GM12878 (cell line): ENCODE measurements at regions not wholly inside any gene's neighbourhood (a gene's known extent, or its start where the extent isn't known, plus 50 kb on each side); places are given as distances from the start of the nearest gene placed in this dataset.

ENCODE experiments used
- CHD2 ChIP-seq: IDR thresholded peaks from 2 replicates; pipeline ENCODE4 v1.6.1; 2011; ENCODE audit warnings: low read depth, low read length, improper control_type of control experiment, borderline replicate concordance
- KLF5 ChIP-seq: fragments of 450-650 bp; IDR thresholded peaks from 2 replicates; pipeline ENCODE4 v1.6.1; 2014; ENCODE audit warnings: mild to moderate bottlenecking; ENCODE audit not compliant: partially characterized antibody
- MTA2 ChIP-seq: fragments of 450-650 bp; IDR thresholded peaks from 2 replicates; pipeline ENCODE4 v1.6.1; 2016; ENCODE audit warnings: low read depth, mild to moderate bottlenecking, moderate library complexity
- REST ChIP-seq: IDR thresholded peaks from 2 replicates; pipeline ENCODE4 v1.6.1; 2012; ENCODE audit warnings: mild to moderate bottlenecking, low read depth, low read length
- SRF ChIP-seq, 2 experiments: IDR thresholded peaks; 2 replicates each; pipeline ENCODE4 v1.6.1; 2011; ENCODE audit warnings: low read depth in 2 of 2, low read length in 2 of 2, mild to moderate bottlenecking in 1 of 2, moderate library complexity in 1 of 2
- YBX1 ChIP-seq: fragments of 450-650 bp; IDR thresholded peaks from 2 replicates; pipeline ENCODE4 v1.6.1; 2016; ENCODE audit warnings: antibody characterized with exemption
- ZBTB40 ChIP-seq: fragments of 450-650 bp; IDR thresholded peaks from 2 replicates; pipeline ENCODE4 v1.6.1; 2016; ENCODE audit warnings: mild to moderate bottlenecking, moderate library complexity, borderline replicate concordance

- TF ChIP-seq SRF (IDR thresholded peaks at IDR 0.05; ENCODE audit: low read depth in 2 of 2, low read length in 2 of 2) (no peak), CHD2 (no peak), ZBTB40 (no peak), KLF5 (no peak), YBX1 (no peak), MTA2 (no peak), REST (no peak)
These were observed 215.8 kb downstream of the PAX1 start (continued) for GRCh38 chr20:21921251-21921650.
